ENCODE measurements at regions not wholly inside any gene's neighbourhood (a gene's known extent, or its start where the extent isn't known, plus 50 kb on each side); places are given as distances from the start of the nearest gene placed in this dataset.

- no peak overlapping the region for H3K27ac ChIP-seq (ENCODE audit: extremely low read depth, low read depth, low read length)
- CTCF ChIA-PET, result no interaction called here
- POLR2A ChIA-PET, result no interaction called here
- H3K9me3 ChIP-seq (ENCODE audit: control insufficient read depth, insufficient read depth, low read depth, low read length), result no peaks in the 10 kb centered on the region
- TF ChIP-seq ZNF626 (tag by site-specific recombination; IDR thresholded peaks at IDR 0.05) (no peak), GFI1B (tag by site-specific recombination; IDR thresholded peaks at IDR 0.05) (no peak), ZBTB8A (tag by site-specific recombination; IDR thresholded peaks at IDR 0.05) (no peak), ZNF138 (tag by site-specific recombination; IDR thresholded peaks at IDR 0.05; ENCODE audit: borderline replicate concordance) (no peak), ZNF302 (tag by site-specific recombination; IDR thresholded peaks at IDR 0.05; ENCODE audit: low read depth) (no peak), KLF7 (tag by site-specific recombination; IDR thresholded peaks at IDR 0.05; ENCODE audit: borderline replicate concordance) (no peak), SP3 (tag by site-specific recombination; IDR thresholded peaks at IDR 0.05) (no peak), ZNF549 (tag by site-specific recombination; IDR thresholded peaks at IDR 0.05) (no peak), ZEB2 (tag by site-specific recombination; IDR thresholded peaks at IDR 0.05) (no peak), ZNF704 (tag by site-specific recombination; IDR thresholded peaks at IDR 0.05) (no peak), ZNF324 (tag by site-specific recombination; IDR thresholded peaks at IDR 0.05) (no peak), YY2 (tag by site-specific recombination; IDR thresholded peaks at IDR 0.05) (no peak), ZNF521 (tag by site-specific recombination; IDR thresholded peaks at IDR 0.05) (no peak), ZNF202 (tag by site-specific recombination; IDR thresholded peaks at IDR 0.05; ENCODE audit: borderline replicate concordance) (no peak), ZNF266 (tag by site-specific recombination; IDR thresholded peaks at IDR 0.05; ENCODE audit: low read depth) (no peak), ZNF624 (tag by site-specific recombination; IDR thresholded peaks at IDR 0.05) (no peak)
- no peaks in the 10 kb centered on the region for H3K4me1 ChIP-seq (ENCODE audit: control insufficient read depth, insufficient read depth, low read length)
- H3K36me3 ChIP-seq (ENCODE audit: control insufficient read depth in 2 of 2, insufficient read depth in 1 of 2, low read length in 2 of 2), result no peaks in the 10 kb centered on the region
- no peak overlapping the region for H3K4me3 ChIP-seq (ENCODE audit: low read depth, low read length)
These were observed 365.1 kb upstream of the PRR16 start for GRCh38 chr5:120098902-120099535.

- H3K27ac ChIP-seq (ENCODE audit: extremely low read depth, low read depth, low read length), result no peak overlapping the region
- no peaks in the 10 kb centered on the region for H3K9me3 ChIP-seq (ENCODE audit: control insufficient read depth, insufficient read depth, low read depth, low read length)
- no peaks in the 10 kb centered on the region for H3K4me1 ChIP-seq (ENCODE audit: control insufficient read depth, insufficient read depth, low read length)
- CTCF ChIA-PET, result no interaction called here
- H3K36me3 ChIP-seq (ENCODE audit: control insufficient read depth in 2 of 2, insufficient read depth in 1 of 2, low read length in 2 of 2), result no peaks in the 10 kb centered on the region
- no peak overlapping the region for H3K4me3 ChIP-seq (ENCODE audit: low read depth, low read length)
- POLR2A ChIA-PET, result no interaction called here
- TF ChIP-seq, protein P1, sequence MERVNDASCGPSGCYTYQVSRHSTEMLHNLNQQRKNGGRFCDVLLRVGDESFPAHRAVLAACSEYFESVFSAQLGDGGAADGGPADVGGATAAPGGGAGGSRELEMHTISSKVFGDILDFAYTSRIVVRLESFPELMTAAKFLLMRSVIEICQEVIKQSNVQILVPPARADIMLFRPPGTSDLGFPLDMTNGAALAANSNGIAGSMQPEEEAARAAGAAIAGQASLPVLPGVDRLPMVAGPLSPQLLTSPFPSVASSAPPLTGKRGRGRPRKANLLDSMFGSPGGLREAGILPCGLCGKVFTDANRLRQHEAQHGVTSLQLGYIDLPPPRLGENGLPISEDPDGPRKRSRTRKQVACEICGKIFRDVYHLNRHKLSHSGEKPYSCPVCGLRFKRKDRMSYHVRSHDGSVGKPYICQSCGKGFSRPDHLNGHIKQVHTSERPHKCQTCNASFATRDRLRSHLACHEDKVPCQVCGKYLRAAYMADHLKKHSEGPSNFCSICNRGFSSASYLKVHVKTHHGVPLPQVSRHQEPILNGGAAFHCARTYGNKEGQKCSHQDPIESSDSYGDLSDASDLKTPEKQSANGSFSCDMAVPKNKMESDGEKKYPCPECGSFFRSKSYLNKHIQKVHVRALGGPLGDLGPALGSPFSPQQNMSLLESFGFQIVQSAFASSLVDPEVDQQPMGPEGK (tag by site-specific recombination; IDR thresholded peaks at IDR 0.05), result no peak
- no peak for TF ChIP-seq ZNF175 (tag by site-specific recombination; IDR thresholded peaks at IDR 0.05)
- no peak for TF ChIP-seq IKZF3 (tag by site-specific recombination; IDR thresholded peaks at IDR 0.05)
- TF ChIP-seq ZNF274 (IDR thresholded peaks at IDR 0.05; ENCODE audit: low read length), result no peak
- TF ChIP-seq ZNF274 (tag by site-specific recombination; IDR thresholded peaks at IDR 0.05; ENCODE audit: borderline replicate concordance), result no peak
- no peak for TF ChIP-seq ZSCAN30 (tag by site-specific recombination; IDR thresholded peaks at IDR 0.05)
- TF ChIP-seq, protein P2, sequence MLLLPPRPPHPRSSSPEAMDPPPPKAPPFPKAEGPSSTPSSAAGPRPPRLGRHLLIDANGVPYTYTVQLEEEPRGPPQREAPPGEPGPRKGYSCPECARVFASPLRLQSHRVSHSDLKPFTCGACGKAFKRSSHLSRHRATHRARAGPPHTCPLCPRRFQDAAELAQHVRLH (tag by site-specific recombination; IDR thresholded peaks at IDR 0.05), result no peak
- TF ChIP-seq ZFP3 (tag by site-specific recombination; IDR thresholded peaks at IDR 0.05; ENCODE audit: low read depth), result no peak
- TF ChIP-seq ZNF701 (tag by site-specific recombination; IDR thresholded peaks at IDR 0.05), result no peak
- TF ChIP-seq ZNF391 (tag by site-specific recombination; IDR thresholded peaks at IDR 0.05; ENCODE audit: borderline replicate concordance, low read depth), result no peak
- no peak for TF ChIP-seq ZNF138 (tag by site-specific recombination; IDR thresholded peaks at IDR 0.05; ENCODE audit: borderline replicate concordance)
- no peak for TF ChIP-seq ZNF488 (tag by site-specific recombination; IDR thresholded peaks at IDR 0.05)
- no peak for TF ChIP-seq ZBTB49 (tag by site-specific recombination; IDR thresholded peaks at IDR 0.05; ENCODE audit: low read depth)
- no peak for TF ChIP-seq ZNF366 (tag by site-specific recombination; conservative IDR thresholded peaks at IDR 0.05)
- TF ChIP-seq HOXD13 (CRISPR knock-in tag; IDR thresholded peaks at IDR 0.05; ENCODE audit: borderline replicate concordance), result no peak
- TF ChIP-seq BCL11B (tag by site-specific recombination; IDR thresholded peaks at IDR 0.05; ENCODE audit: low read depth), result no peak
These were observed 362.3 kb upstream of the PRR16 start for GRCh38 chr5:120101771-120102170.

Data from HEK293 (cell line).